GM12872 (cell line): ENCODE measurements at regions not wholly inside any gene's neighbourhood (a gene's known extent, or its start where the extent isn't known, plus 50 kb on each side); places are given as distances from the start of the nearest gene placed in this dataset.

Source experiments
- TF ChIP-seq, protein P1 (sequence below): IDR thresholded peaks from 3 replicates; pipeline ENCODE4 v1.5.1; 2011; ENCODE audit warnings: low read depth, mild to moderate bottlenecking, low read length, moderate library complexity; ENCODE audit not compliant: insufficient read depth

DNA sequence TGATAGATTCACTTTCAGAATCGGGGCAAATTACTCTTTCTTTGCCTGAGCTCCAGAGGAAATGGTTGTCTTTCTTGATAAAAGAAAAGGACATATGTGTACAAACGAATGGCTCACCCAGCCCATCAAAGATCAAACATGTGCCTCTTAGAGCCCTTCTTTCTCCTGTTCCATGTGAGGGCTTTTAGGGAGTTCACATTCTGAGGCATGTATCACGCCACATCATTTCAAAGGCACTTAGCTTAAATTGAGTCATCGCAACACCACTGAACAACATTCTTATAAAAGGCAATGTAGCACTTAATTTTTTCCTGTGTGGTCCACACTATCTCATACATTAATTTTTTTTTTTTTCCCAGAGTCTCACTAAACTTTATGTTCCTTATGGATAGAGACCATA lies 521.0 kb downstream of the SUCLA2 start:
- TF ChIP-seq, protein P1, sequence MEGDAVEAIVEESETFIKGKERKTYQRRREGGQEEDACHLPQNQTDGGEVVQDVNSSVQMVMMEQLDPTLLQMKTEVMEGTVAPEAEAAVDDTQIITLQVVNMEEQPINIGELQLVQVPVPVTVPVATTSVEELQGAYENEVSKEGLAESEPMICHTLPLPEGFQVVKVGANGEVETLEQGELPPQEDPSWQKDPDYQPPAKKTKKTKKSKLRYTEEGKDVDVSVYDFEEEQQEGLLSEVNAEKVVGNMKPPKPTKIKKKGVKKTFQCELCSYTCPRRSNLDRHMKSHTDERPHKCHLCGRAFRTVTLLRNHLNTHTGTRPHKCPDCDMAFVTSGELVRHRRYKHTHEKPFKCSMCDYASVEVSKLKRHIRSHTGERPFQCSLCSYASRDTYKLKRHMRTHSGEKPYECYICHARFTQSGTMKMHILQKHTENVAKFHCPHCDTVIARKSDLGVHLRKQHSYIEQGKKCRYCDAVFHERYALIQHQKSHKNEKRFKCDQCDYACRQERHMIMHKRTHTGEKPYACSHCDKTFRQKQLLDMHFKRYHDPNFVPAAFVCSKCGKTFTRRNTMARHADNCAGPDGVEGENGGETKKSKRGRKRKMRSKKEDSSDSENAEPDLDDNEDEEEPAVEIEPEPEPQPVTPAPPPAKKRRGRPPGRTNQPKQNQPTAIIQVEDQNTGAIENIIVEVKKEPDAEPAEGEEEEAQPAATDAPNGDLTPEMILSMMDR: no peak

DNA sequence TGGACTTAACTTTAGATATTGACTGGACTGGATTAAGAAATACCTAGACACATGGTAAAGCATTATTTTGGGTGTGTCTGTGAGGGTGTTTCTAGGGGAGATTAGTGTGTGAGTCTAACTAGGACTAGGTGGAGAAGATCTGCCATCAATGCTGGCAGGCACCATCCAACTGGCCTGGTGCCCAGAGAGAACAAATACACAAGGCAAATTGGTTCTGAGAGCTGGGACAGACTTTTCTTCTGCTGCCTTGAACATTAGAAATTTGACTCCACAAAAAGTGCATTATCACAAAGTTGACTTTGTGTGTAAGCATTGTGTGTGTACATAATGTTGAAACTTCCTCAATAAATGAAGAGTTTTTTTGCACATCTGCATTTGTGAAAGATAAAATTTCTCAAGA lies 522.1 kb downstream of the SUCLA2 start:
- TF ChIP-seq, protein P1: no peak

DNA sequence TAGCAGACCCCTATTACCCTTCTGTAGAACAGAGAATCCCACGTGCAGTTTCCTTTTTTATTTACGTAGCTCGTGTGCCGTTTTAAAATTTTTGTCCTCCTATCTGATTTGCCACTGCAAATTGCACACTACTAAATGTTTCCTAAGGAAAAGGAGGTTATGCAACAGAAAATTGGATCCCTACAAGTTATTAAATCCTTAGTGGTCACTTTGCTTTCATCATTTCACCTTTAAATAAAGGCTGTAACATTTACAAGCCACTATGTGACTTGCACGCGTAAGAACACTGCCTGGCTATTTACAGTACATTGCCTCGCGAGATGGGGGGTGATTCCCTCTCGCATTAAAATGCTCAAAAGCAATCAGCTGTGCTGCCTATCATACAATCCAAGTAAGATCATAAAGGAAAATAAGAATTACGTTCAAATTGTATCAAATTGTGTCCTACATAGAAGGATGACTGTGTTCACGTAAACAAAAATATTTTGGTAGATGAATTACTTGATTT lies 525.6 kb downstream of the SUCLA2 start:
- TF ChIP-seq, protein P1: no peak

DNA sequence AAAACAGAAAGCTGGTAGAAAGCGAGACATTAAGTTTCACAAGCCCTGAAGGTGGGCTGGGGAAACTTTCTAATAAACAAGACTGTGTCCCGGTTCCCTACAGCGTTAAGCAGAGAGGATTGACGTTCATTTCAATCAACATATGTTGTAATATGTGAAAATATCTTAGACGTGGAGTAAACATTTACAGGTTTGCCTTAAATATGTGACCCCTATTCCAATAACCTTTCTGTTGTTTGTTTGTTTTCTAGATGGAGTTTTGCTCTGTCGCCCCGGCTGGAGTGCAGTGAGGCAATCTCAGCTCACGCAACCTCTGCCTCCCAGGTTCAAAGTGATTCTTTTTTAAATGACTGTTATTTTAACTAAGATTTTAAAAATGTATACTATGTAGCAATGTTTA lies 526.2 kb downstream of the SUCLA2 start:
- TF ChIP-seq, protein P1: no peak

DNA sequence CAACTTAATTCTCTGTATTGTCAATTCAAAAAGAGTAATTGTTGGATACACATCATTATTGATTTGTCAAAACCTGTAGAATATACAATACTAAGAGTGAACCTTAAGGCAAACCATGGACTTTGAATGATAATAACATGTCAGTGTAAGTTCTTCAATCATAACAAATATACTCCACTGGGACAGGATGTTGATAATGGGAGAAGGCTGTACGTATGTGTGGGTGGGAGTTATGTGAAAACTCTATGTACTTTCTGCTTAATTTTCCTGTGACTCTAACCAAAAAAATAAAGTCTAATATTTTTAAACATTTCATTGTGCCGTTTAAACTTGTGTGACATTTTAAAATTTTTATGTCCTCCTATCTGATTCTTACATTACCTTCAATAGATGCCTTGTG lies 526.7 kb downstream of the SUCLA2 start:
- TF ChIP-seq, protein P1: no peak

- TF ChIP-seq, protein P1: no peak
These were observed 528.6 kb downstream of the SUCLA2 start for GRCh38 chr13:47472516-47472915.

- TF ChIP-seq, protein P1: no peak
These were observed 537.3 kb downstream of the SUCLA2 start for GRCh38 chr13:47463726-47464125.
